ENCODE measurements at regions not wholly inside any gene's neighbourhood (a gene's known extent, or its start where the extent isn't known, plus 50 kb on each side); places are given as distances from the start of the nearest gene placed in this dataset.
"Not testable (repeated sequence)": the region's sequence is repeated elsewhere in the genome, so short reads cannot be mapped to it uniquely, and the experiment has no call there.

DNA sequence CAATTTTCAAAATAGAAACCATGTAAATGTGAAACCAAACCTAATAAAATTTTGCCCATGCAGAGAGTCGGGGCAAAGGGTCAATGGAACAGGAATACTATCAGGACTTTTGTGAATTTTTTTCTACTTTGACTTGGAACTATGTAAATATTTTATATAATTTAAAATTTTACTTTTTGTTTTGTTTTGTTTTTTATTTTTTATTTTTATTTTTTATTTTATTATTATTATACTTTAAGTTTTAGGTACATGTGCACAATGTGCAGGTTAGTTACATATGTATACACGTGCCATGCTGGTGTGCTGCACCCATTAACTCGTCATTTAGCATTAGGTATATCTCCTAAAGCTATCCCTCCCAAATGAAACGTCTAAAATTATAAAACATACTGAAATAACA, 238.3 kb downstream of the TENT5A start:
- H3K4me1 Mint-ChIP-seq; H3K4me3 Mint-ChIP-seq; H3K9me3 Mint-ChIP-seq; DNase-seq; H3K27me3 Mint-ChIP-seq; H3K27ac Mint-ChIP-seq; intact Hi-C loops (cut with micrococcal nuclease); H3K36me3 Mint-ChIP-seq (ENCODE audit: low read depth): not testable (repeated sequence)

DNA sequence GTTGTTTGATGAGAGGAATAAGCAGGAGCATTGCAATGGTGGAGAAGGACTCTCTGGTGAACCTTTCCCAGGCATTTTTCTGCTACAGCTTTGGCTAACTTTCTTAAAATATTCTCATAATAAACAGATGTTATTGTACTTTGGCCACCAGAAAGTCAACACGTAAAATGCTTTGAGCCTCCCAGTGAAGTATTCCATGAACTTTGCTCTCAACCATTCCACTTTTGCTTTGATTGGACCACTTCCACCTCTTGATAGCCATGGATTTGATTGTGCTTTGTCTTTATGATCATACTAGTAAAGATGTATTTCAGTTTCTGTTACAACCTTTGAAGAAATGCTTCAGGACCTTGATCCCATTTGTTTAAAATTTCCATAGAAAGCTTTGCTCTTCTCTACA, 241.1 kb downstream of the TENT5A start:
- no peaks in the 10 kb centered on the region for H3K36me3 Mint-ChIP-seq (ENCODE audit: low read depth)
- intact Hi-C loops (cut with micrococcal nuclease), result no loop called here
- no peaks in the 10 kb centered on the region for H3K9me3 Mint-ChIP-seq
- no peaks in the 10 kb centered on the region for H3K4me1 Mint-ChIP-seq
- H3K4me3 Mint-ChIP-seq, result no peak overlapping the region
- no peak for DNase-seq
- H3K27me3 Mint-ChIP-seq, result no peaks in the 10 kb centered on the region
- no peak overlapping the region for H3K27ac Mint-ChIP-seq

DNA sequence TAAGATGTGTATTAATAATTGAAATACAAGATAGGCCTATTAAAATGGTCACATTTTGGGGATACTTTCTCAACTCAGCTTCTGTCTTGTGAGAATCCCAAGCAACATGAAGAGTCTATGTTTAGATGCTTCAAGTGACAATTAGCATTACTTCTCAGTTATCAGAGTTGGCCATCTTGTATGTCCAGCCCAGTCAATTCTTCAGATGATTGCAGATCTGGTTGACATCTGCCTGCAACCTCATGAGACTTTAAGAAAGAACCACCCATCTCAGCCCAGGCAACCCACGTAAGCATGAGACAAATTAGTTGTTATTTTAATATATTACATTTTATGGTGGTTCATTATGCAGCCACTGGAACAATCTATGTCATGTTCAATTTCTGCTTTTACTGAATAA, 256.5 kb downstream of the TENT5A start:
- intact Hi-C loops (cut with micrococcal nuclease), result no loop called here
- no peak overlapping the region for H3K27ac Mint-ChIP-seq
- H3K36me3 Mint-ChIP-seq (ENCODE audit: low read depth), result no peaks in the 10 kb centered on the region

GRCh38 chr6:81491454-81492101, 260.9 kb downstream of the TENT5A start:
- DNase-seq, result no peak
- no peaks in the 10 kb centered on the region for H3K9me3 Mint-ChIP-seq
- intact Hi-C loops (cut with micrococcal nuclease), result no loop called here
- no peaks in the 10 kb centered on the region for H3K4me1 Mint-ChIP-seq
- no peak overlapping the region for H3K4me3 Mint-ChIP-seq
- no peaks in the 10 kb centered on the region for H3K27me3 Mint-ChIP-seq
- H3K36me3 Mint-ChIP-seq (ENCODE audit: low read depth), result no peaks in the 10 kb centered on the region
- H3K27ac Mint-ChIP-seq, result no peak overlapping the region

More for the DNA sequence above, 256.5 kb downstream of the TENT5A start:
- Mint-ChIP-seq H3K4me3 (no peak overlapping the region), H3K9me3 (no peaks in the 10 kb centered on the region), H3K4me1 (no peaks in the 10 kb centered on the region), H3K27me3 (no peaks in the 10 kb centered on the region)
- DNase-seq, result no peak

DNA sequence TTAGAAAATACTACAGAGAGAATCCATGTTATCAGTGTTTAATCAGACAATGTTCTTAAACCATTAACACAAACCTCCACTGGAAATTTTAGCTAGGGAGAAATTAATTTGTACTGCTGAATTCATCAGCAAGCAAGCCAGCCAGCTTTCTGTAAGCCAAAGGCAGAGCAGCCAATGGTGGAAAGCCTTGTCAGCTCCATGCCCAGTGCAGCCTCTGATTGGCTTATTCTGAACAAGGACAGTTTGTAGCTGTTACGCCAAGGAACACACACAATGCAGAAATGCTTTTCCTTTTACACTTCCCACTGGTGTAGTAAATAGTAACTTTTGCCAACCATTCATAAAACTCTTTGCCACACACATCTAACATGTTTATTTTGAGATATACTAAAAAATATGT, 265.0 kb downstream of the TENT5A start:
- no peak overlapping the region for H3K27ac Mint-ChIP-seq
- H3K4me1 Mint-ChIP-seq, result no peaks in the 10 kb centered on the region
- no peaks in the 10 kb centered on the region for H3K27me3 Mint-ChIP-seq
- DNase-seq, result no peak
- no peak overlapping the region for H3K4me3 Mint-ChIP-seq
- no peaks in the 10 kb centered on the region for H3K9me3 Mint-ChIP-seq
- intact Hi-C loops (cut with micrococcal nuclease), result no loop called here
- no peaks in the 10 kb centered on the region for H3K36me3 Mint-ChIP-seq (ENCODE audit: low read depth)

GRCh38 chr6:81486234-81486633, 266.2 kb downstream of the TENT5A start:
- no peaks in the 10 kb centered on the region for H3K27me3 Mint-ChIP-seq
- no peak overlapping the region for H3K4me3 Mint-ChIP-seq
- intact Hi-C loops (cut with micrococcal nuclease), result no loop called here
- DNase-seq, result no peak
- no peak overlapping the region for H3K27ac Mint-ChIP-seq
- H3K36me3 Mint-ChIP-seq (ENCODE audit: low read depth), result no peaks in the 10 kb centered on the region
- H3K9me3 Mint-ChIP-seq, result no peaks in the 10 kb centered on the region
- no peaks in the 10 kb centered on the region for H3K4me1 Mint-ChIP-seq

DNA sequence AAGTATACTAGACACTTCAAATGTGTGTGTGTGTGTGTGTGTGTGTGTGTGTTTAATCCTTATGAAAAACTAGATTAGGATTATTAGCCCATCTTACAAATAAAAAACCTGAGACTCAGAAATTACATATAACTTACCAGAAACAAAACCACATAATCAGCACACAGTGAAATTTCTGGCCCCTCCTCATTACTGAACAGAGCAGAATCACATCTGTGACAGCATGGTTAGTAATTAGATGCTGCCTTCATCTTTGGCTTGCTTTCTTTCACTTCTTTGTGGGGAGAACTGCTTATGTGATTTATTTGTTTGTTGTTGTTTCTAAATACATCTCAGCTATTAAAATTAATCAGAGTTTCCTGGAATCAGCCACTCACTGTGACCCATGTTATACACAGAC, 267.1 kb downstream of the TENT5A start:
- no peaks in the 10 kb centered on the region for H3K4me1 Mint-ChIP-seq
- no peaks in the 10 kb centered on the region for H3K9me3 Mint-ChIP-seq
- H3K36me3 Mint-ChIP-seq (ENCODE audit: low read depth), result no peaks in the 10 kb centered on the region
- intact Hi-C loops (cut with micrococcal nuclease), result no loop called here
- no peak overlapping the region for H3K27ac Mint-ChIP-seq
- H3K4me3 Mint-ChIP-seq, result no peak overlapping the region
- no peak for DNase-seq
- H3K27me3 Mint-ChIP-seq, result no peaks in the 10 kb centered on the region

DNA sequence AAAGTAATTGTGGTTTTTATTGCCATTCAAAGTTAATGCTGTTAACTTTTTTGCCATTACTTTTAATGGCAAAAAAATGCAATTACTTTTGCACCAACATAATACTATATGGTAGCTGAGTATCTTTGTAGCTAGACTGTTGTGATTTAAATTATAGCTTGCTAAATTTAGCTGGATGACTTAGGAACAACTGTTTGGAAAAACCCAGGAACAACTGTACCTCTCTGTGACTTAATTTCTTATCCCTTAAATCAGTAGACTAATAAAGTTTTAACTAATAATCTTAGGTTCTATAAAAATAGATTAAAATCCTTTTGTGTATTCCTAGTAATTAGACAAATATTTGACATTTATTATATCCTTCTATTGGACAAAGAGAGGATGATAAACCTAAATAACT, 268.2 kb downstream of the TENT5A start:
- no peak for DNase-seq
- Mint-ChIP-seq H3K9me3 (no peaks in the 10 kb centered on the region), H3K36me3 (ENCODE audit: low read depth) (no peaks in the 10 kb centered on the region), H3K4me3 (no peak overlapping the region), H3K4me1 (no peaks in the 10 kb centered on the region), H3K27ac (no peak overlapping the region), H3K27me3 (no peaks in the 10 kb centered on the region)
- intact Hi-C loops (cut with micrococcal nuclease), result no loop called here

DNA sequence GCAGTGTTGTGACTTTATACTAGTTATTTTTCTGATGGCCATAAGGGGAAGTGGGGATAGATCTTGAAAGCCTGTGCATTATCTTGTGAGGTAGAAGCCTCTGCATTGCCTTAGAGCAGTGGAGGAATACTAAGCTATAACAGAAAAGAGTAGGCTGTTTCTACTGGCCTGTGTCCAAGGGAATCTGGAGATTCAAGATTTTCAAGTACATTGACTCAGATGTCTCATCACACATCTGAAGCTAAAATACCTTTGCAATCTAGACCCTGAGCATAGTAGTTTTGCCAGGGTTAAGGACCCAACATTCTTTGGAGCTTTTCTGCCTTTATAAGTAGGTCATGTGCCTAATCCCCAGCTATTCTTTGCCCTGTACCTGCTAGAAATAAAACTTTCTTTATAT, 272.3 kb downstream of the TENT5A start:
- intact Hi-C loops (cut with micrococcal nuclease), result no loop called here
- Mint-ChIP-seq H3K27me3 (no peaks in the 10 kb centered on the region), H3K36me3 (ENCODE audit: low read depth) (no peaks in the 10 kb centered on the region)

GRCh38 chr6:81476881-81477280, 275.6 kb downstream of the TENT5A start:
- no peak for DNase-seq
- H3K4me3 Mint-ChIP-seq, result no peak overlapping the region
- no peaks in the 10 kb centered on the region for H3K36me3 Mint-ChIP-seq (ENCODE audit: low read depth)
- H3K27ac Mint-ChIP-seq, result no peak overlapping the region
- no peaks in the 10 kb centered on the region for H3K4me1 Mint-ChIP-seq
- intact Hi-C loops (cut with micrococcal nuclease), result no loop called here
- H3K27me3 Mint-ChIP-seq, result no peaks in the 10 kb centered on the region
- no peaks in the 10 kb centered on the region for H3K9me3 Mint-ChIP-seq

More for the DNA sequence above, 272.3 kb downstream of the TENT5A start:
- H3K9me3 Mint-ChIP-seq, result no peaks in the 10 kb centered on the region
- no peak for DNase-seq
- H3K4me3 Mint-ChIP-seq, result no peak overlapping the region
- no peak overlapping the region for H3K27ac Mint-ChIP-seq
- H3K4me1 Mint-ChIP-seq, result no peaks in the 10 kb centered on the region

GRCh38 chr6:81475646-81476045, 276.8 kb downstream of the TENT5A start:
- H3K4me1 Mint-ChIP-seq, result no peaks in the 10 kb centered on the region
- no peaks in the 10 kb centered on the region for H3K27me3 Mint-ChIP-seq
- no peaks in the 10 kb centered on the region for H3K36me3 Mint-ChIP-seq (ENCODE audit: low read depth)
- intact Hi-C loops (cut with micrococcal nuclease), result no loop called here
- no peak for DNase-seq
- H3K27ac Mint-ChIP-seq, result no peak overlapping the region
- H3K4me3 Mint-ChIP-seq, result no peak overlapping the region
- no peaks in the 10 kb centered on the region for H3K9me3 Mint-ChIP-seq

- Mint-ChIP-seq H3K4me1 (no peaks in the 10 kb centered on the region), H3K27ac (no peak overlapping the region), H3K4me3 (no peak overlapping the region), H3K36me3 (ENCODE audit: low read depth) (no peaks in the 10 kb centered on the region), H3K27me3 (no peaks in the 10 kb centered on the region), H3K9me3 (no peaks in the 10 kb centered on the region)
- DNase-seq, result no peak
- intact Hi-C loops (cut with micrococcal nuclease), result no loop called here
These were observed 286.6 kb downstream of the TENT5A start for GRCh38 chr6:81465859-81466258.

DNA sequence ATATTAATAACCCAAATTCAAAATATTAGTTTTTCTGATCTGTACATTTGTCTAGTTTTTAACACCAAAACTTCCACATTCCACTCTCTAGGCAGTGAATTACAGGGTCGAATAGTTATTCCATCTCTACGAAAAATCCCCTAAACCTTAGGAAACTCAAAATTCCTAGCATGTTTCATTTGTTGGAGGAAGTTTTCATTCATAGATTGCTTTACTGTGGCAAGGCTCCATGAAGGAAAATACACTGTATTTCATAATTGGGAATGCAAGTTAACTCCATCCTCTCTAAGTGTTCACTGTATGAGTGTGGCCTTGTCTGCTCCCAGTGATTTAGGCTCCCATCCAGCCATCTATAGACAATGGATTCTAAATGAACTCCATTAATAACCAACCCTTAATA, 296.1 kb downstream of the TENT5A start:
- Mint-ChIP-seq H3K27ac (no peak overlapping the region), H3K4me1 (no peaks in the 10 kb centered on the region), H3K4me3 (no peak overlapping the region), H3K9me3 (no peaks in the 10 kb centered on the region), H3K36me3 (ENCODE audit: low read depth) (no peaks in the 10 kb centered on the region), H3K27me3 (no peaks in the 10 kb centered on the region)
- DNase-seq, result no peak
- intact Hi-C loops (cut with micrococcal nuclease), result no loop called here

GRCh38 chr6:81455641-81456040, 296.8 kb downstream of the TENT5A start:
- Mint-ChIP-seq H3K27ac (no peak overlapping the region), H3K9me3 (no peaks in the 10 kb centered on the region), H3K36me3 (ENCODE audit: low read depth) (no peaks in the 10 kb centered on the region), H3K4me1 (no peaks in the 10 kb centered on the region), H3K27me3 (no peaks in the 10 kb centered on the region), H3K4me3 (no peak overlapping the region)
- no peak for DNase-seq
- intact Hi-C loops (cut with micrococcal nuclease), result no loop called here

DNA sequence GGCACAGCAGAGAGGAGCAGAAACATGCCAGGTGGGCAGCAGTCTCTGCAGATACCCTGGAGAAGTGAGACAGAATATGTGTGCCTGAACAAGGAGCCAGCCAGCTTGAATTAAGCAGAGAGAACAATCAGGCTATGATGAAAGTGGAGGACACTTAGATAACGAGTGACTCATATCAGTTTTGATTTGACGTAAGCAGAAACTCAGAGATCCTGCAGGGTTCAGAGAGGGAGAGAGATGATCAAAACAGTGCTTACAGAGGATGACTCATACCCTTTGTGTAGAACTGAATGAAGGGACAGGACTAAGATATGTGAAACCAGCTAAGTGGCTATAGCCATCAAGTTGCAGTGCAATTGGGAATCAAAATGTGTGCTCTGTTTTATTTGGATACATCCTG, 300.7 kb downstream of the TENT5A start:
- Mint-ChIP-seq H3K27me3 (no peaks in the 10 kb centered on the region), H3K36me3 (ENCODE audit: low read depth) (no peaks in the 10 kb centered on the region), H3K4me1 (no peaks in the 10 kb centered on the region), H3K27ac (no peak overlapping the region), H3K4me3 (no peak overlapping the region), H3K9me3 (no peaks in the 10 kb centered on the region)
- DNase-seq, result no peak
- intact Hi-C loops (cut with micrococcal nuclease), result no loop called here

Measured in activated CD4-positive, alpha-beta T cell treated with anti-CD3 and anti-CD28 coated beads, Interleukin-2, amount 10 ng/mL, durations not matched to agents 24 days and 14 days (primary cell).